ENCODE measurements at regions not wholly inside any gene's neighbourhood (a gene's known extent, or its start where the extent isn't known, plus 50 kb on each side); places are given as distances from the start of the nearest gene placed in this dataset.

DNA sequence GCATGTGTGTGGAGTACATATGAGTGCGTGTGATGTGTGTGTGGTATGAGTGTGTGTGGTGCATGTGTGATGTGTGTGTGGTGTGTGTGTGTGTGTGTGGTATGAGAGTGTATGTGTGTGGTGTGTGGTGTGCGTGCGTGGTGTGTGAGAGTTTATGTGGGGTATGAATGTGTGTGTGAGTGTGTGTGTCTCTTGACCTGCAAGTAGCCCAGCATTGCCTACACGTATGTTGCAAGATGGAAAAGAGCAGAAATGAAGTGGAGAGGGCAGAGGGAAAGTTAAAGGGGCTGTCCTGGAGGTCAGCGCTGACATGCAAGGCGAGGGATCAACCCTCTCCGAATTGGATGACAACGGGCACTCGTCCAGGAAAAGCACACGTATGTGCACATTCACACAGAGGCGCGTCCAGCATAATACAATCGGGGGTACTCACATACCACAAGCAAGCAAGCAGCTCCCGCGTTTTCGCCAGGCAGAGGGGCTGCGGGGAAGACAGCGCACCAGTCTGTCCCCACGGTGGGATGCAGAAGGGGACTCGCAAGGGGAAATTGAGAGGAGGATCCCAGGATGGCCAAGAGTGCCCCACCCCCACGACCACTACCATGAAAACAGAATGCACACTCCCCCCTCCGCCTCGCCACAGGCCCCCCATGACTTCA is 174.5 kb upstream of the AFDN start:
- no peak for DNase-seq
- Histone ChIP-seq H3K4me3 (no peak overlapping the region), H3K9me3 (no peaks in the 10 kb centered on the region), H3K36me3 (ENCODE audit: low read depth) (no peaks in the 10 kb centered on the region), H3K4me1 (ENCODE audit: low read depth) (no peaks in the 10 kb centered on the region)
- intact Hi-C loops (cut with DNase I, micrococcal nuclease), result no loop called here
- TF ChIP-seq, protein P1, sequence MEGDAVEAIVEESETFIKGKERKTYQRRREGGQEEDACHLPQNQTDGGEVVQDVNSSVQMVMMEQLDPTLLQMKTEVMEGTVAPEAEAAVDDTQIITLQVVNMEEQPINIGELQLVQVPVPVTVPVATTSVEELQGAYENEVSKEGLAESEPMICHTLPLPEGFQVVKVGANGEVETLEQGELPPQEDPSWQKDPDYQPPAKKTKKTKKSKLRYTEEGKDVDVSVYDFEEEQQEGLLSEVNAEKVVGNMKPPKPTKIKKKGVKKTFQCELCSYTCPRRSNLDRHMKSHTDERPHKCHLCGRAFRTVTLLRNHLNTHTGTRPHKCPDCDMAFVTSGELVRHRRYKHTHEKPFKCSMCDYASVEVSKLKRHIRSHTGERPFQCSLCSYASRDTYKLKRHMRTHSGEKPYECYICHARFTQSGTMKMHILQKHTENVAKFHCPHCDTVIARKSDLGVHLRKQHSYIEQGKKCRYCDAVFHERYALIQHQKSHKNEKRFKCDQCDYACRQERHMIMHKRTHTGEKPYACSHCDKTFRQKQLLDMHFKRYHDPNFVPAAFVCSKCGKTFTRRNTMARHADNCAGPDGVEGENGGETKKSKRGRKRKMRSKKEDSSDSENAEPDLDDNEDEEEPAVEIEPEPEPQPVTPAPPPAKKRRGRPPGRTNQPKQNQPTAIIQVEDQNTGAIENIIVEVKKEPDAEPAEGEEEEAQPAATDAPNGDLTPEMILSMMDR (IDR thresholded peaks at IDR 0.05), result no peak
- ATAC-seq, result no peak

GRCh38 chr6:167652701-167653095 is 174.0 kb upstream of the AFDN start:
- TF ChIP-seq, protein P1 (IDR thresholded peaks at IDR 0.05), result no peak
- Histone ChIP-seq H3K9me3 (no peaks in the 10 kb centered on the region), H3K4me1 (ENCODE audit: low read depth) (no peaks in the 10 kb centered on the region), H3K36me3 (ENCODE audit: low read depth) (no peaks in the 10 kb centered on the region), H3K4me3 (no peak overlapping the region)
- ATAC-seq (peak; percentile 16), DNase-seq (no peak)
- intact Hi-C loops (cut with DNase I, micrococcal nuclease), result no loop called here

DNA sequence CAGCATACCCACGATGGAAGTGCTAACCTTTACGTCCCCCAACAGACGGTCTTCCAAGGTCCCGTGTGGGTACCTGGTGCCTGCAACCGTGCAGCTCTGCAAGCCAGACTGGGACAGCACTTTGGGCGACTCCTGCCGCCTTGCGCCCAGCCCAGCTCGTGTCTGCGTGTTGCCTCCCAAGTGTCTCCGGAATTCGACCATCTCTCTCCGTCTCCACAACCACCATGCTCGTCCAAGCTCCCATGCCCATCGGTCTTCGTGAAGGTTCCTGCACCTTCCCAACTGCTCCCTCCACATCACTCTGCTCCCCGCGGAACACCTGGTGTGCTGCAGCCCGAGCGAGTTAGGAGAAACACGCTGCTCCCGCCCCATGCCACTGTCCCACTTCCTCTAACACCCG is 173.2 kb upstream of the AFDN start:
- TF ChIP-seq, protein P1 (IDR thresholded peaks at IDR 0.05), result no peak
- intact Hi-C loops (cut with DNase I, micrococcal nuclease), result no loop called here

GRCh38 chr6:167654389-167654788 is 172.3 kb upstream of the AFDN start:
- Histone ChIP-seq H3K9me3 (no peaks in the 10 kb centered on the region), H3K4me3 (no peak overlapping the region), H3K36me3 (ENCODE audit: low read depth) (no peaks in the 10 kb centered on the region), H3K4me1 (ENCODE audit: low read depth) (no peaks in the 10 kb centered on the region)
- ATAC-seq (no peak), DNase-seq (no peak)
- TF ChIP-seq, protein P1 (IDR thresholded peaks at IDR 0.05), result no peak
- intact Hi-C loops (cut with DNase I, micrococcal nuclease), result no loop called here

More for the DNA sequence above, 173.2 kb upstream of the AFDN start:
- no peak overlapping the region for H3K4me3 ChIP-seq
- ATAC-seq (no peak), DNase-seq (no peak)
- H3K36me3 ChIP-seq (ENCODE audit: low read depth), result no peaks in the 10 kb centered on the region
- no peaks in the 10 kb centered on the region for H3K4me1 ChIP-seq (ENCODE audit: low read depth)
- H3K9me3 ChIP-seq, result no peaks in the 10 kb centered on the region

GRCh38 chr6:167655174-167655821 is 171.4 kb upstream of the AFDN start:
- H3K9me3 ChIP-seq, result no peaks in the 10 kb centered on the region
- intact Hi-C loops (cut with DNase I, micrococcal nuclease), result no loop called here
- no peaks in the 10 kb centered on the region for H3K36me3 ChIP-seq (ENCODE audit: low read depth)
- DNase-seq (no peak), ATAC-seq (no peak)
- TF ChIP-seq, protein P1 (IDR thresholded peaks at IDR 0.05), result no peak
- H3K4me3 ChIP-seq, result no peak overlapping the region
- H3K4me1 ChIP-seq (ENCODE audit: low read depth), result no peaks in the 10 kb centered on the region
